Panc1 (cell line): ENCODE measurements at regions not wholly inside any gene's neighbourhood (a gene's known extent, or its start where the extent isn't known, plus 50 kb on each side); places are given as distances from the start of the nearest gene placed in this dataset.

Experiments used
- POLR2AphosphoS5 ChIP-seq: IDR thresholded peaks from 2 replicates; pipeline ENCODE4 v1.6.1; 2012; ENCODE audit warnings: mild to moderate bottlenecking, low read depth, low read length, moderate library complexity
- SIN3A ChIP-seq: IDR thresholded peaks from 2 replicates; pipeline ENCODE4 v1.6.1; 2012; ENCODE audit warnings: low read depth, mild to moderate bottlenecking, low read length, moderate library complexity, borderline replicate concordance; ENCODE audit not compliant: insufficient read depth
- TCF7L2 ChIP-seq: IDR thresholded peaks from 2 replicates; pipeline ENCODE4 v1.6.1; 2011; ENCODE audit warnings: mild to moderate bottlenecking, low read depth, low read length, inconsistent platforms
- TF ChIP-seq, protein P1 (sequence below), 2 experiments: IDR thresholded peaks; 2 replicates each; pipeline ENCODE4 v1.6.1; 2011 to 2012; ENCODE audit warnings: low read depth in 2 of 2, control low read depth in 1 of 2, low read length in 1 of 2, mild to moderate bottlenecking in 1 of 2, moderate library complexity in 1 of 2; ENCODE audit not compliant: insufficient read depth in 1 of 2
- TF ChIP-seq, protein P2 (sequence below): fragments of 450-650 bp; IDR thresholded peaks from 2 replicates; pipeline ENCODE4 v1.5.1; 2017; ENCODE audit warnings: mild to moderate bottlenecking

DNA sequence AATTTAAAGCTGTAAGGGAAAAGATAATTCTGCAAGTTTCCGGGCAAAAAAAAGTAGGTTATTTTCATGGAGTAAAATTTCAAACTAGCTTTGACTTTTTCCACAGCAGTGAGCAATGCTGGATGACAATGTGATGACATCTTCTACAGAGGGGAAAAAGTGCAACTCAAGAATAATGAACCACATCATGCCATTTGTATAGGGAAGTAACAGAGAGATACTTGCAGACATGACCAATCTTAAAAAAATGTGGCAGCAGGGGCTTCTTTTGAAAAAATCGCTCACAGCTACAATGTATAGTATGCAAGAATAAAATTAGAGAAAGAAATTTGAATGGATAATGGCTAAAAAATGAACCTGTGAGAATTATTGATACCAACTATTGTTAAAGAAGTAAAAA lies 115.5 kb downstream of the DHRS2 start:
- TF ChIP-seq, protein P1, sequence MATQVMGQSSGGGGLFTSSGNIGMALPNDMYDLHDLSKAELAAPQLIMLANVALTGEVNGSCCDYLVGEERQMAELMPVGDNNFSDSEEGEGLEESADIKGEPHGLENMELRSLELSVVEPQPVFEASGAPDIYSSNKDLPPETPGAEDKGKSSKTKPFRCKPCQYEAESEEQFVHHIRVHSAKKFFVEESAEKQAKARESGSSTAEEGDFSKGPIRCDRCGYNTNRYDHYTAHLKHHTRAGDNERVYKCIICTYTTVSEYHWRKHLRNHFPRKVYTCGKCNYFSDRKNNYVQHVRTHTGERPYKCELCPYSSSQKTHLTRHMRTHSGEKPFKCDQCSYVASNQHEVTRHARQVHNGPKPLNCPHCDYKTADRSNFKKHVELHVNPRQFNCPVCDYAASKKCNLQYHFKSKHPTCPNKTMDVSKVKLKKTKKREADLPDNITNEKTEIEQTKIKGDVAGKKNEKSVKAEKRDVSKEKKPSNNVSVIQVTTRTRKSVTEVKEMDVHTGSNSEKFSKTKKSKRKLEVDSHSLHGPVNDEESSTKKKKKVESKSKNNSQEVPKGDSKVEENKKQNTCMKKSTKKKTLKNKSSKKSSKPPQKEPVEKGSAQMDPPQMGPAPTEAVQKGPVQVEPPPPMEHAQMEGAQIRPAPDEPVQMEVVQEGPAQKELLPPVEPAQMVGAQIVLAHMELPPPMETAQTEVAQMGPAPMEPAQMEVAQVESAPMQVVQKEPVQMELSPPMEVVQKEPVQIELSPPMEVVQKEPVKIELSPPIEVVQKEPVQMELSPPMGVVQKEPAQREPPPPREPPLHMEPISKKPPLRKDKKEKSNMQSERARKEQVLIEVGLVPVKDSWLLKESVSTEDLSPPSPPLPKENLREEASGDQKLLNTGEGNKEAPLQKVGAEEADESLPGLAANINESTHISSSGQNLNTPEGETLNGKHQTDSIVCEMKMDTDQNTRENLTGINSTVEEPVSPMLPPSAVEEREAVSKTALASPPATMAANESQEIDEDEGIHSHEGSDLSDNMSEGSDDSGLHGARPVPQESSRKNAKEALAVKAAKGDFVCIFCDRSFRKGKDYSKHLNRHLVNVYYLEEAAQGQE (IDR thresholded peaks at IDR 0.05; ENCODE audit: insufficient read depth in 1 of 2, low read depth in 2 of 2, low read length in 1 of 2), result no peak
- no peak for TF ChIP-seq POLR2AphosphoS5
- TF ChIP-seq, protein P2, sequence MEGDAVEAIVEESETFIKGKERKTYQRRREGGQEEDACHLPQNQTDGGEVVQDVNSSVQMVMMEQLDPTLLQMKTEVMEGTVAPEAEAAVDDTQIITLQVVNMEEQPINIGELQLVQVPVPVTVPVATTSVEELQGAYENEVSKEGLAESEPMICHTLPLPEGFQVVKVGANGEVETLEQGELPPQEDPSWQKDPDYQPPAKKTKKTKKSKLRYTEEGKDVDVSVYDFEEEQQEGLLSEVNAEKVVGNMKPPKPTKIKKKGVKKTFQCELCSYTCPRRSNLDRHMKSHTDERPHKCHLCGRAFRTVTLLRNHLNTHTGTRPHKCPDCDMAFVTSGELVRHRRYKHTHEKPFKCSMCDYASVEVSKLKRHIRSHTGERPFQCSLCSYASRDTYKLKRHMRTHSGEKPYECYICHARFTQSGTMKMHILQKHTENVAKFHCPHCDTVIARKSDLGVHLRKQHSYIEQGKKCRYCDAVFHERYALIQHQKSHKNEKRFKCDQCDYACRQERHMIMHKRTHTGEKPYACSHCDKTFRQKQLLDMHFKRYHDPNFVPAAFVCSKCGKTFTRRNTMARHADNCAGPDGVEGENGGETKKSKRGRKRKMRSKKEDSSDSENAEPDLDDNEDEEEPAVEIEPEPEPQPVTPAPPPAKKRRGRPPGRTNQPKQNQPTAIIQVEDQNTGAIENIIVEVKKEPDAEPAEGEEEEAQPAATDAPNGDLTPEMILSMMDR, result no peak
- TF ChIP-seq SIN3A, result no peak
- TF ChIP-seq TCF7L2, result no peak
